NCI-H1694 (cell line): ENCODE measurements at regions not wholly inside any gene's neighbourhood (a gene's known extent, or its start where the extent isn't known, plus 50 kb on each side); places are given as distances from the start of the nearest gene placed in this dataset.
"Not testable (repeated sequence)": the region's sequence is repeated elsewhere in the genome, so short reads cannot be mapped to it uniquely, and the experiment has no call there.

Source experiments
- DNase-seq: peaks from one replicate; lab custom pipeline; 2025; lab: John Stamatoyannopoulos, UW

DNA sequence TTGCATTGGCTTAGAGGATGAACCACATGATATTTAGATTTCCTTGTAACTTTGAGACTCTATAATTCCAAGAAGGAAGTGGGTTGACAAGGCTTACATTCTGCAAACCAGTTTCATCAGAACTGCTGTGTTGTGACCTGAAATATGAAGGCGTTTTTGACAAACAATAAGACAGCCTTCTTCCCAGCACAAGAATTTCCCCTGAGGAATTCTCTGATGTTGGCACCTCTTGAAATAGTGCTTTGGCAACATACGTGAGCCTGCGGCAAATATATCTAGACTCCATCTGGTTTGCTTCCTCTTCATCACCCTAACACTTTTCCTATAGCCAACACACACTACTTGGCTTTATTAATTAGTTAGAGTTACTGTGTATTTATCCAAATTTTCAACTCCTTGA is 585.5 kb upstream of the SOX9 start:
- DNase-seq, result no peak

- no peak for DNase-seq
These were observed 574.4 kb upstream of the SOX9 start for GRCh38 chr17:71546419-71546818.

DNA sequence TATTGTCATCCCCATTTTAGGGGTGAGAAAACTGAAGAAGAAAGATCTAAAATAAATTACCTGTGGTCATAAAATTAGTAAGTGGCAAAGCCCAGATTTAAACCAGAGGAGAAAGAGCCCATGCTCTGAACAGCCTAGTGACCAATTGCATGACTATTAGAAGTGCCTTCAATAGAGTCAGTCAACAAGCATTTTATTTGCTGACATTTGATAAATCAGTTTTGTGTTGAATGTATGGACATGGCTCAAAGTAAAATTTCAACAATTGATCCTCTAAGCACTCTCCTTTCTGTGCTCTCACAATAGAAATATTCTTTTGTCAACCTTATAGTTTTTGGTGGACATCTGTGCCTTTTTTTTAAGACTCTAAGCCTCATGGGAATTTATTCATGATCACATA is 572.9 kb upstream of the SOX9 start:
- no peak for DNase-seq

- no peak for DNase-seq
These were observed 572.2 kb upstream of the SOX9 start for GRCh38 chr17:71548540-71549190.

- DNase-seq, result no peak
These were observed 570.1 kb upstream of the SOX9 start for GRCh38 chr17:71550675-71551074.

DNA sequence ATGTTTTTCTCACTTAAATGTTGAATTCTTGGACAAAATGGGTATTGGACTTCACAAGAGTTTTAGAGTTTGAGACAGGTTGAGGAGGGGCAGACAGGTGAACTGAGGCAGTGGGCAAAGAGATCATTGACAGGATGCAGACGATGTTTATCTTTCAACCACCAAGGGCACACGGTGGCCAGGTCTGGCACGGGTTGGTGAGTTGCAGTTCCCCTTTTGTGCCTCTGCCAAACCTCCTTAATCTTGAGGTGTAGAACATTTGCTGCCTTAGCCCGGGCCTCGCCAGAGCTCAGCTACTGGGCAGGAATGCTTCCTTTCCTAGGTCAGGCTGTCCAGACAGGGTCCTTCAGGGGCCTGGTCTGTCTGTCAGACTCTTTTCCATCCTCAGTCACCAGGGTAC is 567.4 kb upstream of the SOX9 start:
- no peak for DNase-seq

DNA sequence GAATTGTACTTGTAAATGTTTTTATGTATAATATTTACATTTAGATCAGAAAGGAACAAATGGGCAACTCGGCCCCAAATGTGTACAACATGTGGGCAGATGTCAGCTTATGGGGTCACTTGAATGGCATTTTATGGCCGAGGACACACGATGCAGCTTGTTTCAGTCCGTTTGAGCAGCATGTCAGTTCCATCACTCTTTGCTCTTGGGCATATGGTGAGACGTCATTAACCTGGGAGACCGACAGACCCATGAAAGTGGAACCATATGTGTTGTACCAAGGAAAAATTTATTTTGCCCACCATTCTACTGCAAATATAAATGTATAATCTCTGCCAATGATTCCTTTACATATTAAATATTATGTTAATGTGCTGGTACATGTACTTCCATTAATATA is 561.9 kb upstream of the SOX9 start:
- no peak for DNase-seq

DNA sequence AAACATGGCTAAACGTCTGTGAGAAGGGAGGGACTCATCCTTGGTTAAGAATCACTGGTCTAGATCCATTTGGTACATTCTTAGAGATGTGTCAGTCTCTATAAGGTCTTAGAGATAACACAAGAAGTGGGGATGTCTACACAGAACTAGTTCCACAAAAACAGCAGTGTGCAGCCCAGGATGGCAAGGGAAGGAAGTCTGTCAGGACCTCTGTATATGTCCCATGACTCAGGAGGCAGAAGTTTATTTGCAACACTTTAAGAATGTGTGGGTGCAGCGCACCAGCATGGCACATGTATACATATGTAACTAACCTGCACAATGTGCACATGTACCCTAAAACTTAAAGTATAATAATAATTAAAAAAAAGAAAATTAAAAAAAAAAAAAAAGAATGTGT is 548.5 kb upstream of the SOX9 start:
- no peak for DNase-seq

GRCh38 chr17:71578446-71578845 is 542.4 kb upstream of the SOX9 start:
- no peak for DNase-seq

GRCh38 chr17:71580220-71580619 is 540.6 kb upstream of the SOX9 start:
- no peak for DNase-seq

- DNase-seq, result no peak
These were observed 535.3 kb upstream of the SOX9 start for GRCh38 chr17:71585540-71585939.

DNA sequence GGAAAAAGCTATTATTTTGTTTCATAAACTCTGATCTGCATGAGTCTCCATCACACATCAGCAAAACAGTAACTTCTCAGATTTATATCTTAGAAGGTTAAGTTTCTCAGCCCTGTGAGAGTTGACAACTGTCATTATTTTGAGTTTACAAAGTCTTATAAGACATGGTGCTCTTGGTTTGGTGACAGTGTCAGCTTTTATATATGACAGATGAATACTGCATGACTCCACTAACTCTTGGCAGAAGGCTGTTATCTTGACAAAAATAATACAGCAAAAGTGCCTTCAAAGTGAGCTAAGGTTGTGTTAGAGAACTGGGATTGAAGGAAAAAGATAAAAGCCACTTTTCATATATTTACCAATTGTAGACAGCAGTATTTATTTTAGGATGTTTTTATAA is 528.4 kb upstream of the SOX9 start:
- DNase-seq, result no peak

DNA sequence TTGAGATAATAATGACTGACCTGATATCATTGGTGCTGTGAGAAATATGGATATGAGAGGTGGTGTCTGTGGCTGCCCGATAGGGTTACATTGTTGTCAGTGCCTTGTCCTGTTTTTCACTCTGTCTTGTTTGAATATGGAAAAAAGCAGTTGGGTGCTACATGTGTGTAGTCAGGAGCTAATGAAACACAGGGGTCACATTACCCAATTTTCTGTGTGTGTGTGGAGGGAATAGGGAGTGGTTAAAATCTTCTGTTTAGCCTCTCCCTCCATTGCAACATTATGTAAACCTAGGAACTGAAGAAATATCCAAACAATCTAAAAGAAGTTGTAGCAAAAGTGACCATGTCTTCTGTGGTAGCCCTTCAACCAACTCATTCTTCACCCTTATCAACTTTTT is 527.7 kb upstream of the SOX9 start:
- no peak for DNase-seq

- not testable (repeated sequence) for DNase-seq
These were observed 521.2 kb upstream of the SOX9 start for GRCh38 chr17:71599583-71599982.

DNA sequence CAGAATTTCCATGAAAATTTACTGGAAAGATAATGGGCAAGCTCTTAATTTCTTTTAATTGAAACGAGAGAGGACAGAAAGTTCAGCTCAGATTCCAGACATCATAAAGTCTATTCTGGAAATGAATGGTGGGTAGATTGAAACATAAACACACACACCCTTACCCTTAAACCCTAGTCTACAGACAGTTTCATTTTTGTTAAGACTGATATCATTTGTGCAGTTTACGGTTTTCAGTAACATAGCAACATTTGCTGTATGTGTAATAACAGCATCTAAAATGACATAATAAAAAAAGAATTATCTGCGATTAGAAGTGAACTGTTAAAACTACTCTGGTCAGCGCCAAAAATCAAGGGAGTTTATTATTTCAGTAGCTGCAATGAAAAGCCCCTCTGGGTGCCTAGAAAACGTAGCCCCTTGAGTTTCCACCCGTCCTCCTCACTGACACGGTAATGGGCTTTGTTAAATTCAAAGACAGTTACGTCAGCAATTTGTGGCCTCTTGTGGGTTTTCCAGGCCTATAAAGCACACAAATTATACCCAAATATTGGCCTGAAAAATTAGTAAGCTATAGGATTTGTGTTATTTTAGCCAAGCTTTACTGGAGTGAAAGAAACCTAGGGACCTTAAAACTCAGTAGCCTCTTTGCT is 520.6 kb upstream of the SOX9 start:
- DNase-seq, result no peak

DNA sequence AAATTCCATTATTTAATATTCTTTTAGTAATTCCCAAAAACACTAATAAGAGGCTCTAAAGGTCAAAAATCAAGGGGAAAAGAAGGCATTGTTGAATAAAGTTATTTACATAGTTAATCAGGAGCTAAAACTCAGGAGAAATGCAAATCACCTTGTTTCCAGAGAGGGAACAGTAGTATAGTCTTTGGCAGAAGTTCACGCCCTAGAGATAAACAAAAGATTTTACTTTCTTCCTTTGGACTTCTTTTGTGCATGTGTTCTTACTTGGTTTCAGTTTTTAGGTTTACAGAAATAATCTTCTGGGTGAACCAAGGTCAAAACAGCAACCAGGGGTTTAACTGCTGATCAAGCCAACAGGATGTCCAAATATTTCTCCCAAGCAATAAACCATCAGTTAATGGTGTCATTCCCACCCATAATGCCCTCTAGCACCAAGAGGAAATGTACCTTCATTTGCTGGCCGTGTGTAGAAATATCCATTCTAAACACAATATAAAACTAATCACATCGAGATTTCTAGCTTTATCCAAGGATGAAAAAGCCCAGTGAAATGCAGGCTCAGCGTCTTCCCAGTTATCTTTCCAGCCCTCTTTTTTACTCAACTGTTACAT is 518.8 kb upstream of the SOX9 start:
- DNase-seq, result no peak

GRCh38 chr17:71613996-71614395 is 506.8 kb upstream of the SOX9 start:
- no peak for DNase-seq

DNA sequence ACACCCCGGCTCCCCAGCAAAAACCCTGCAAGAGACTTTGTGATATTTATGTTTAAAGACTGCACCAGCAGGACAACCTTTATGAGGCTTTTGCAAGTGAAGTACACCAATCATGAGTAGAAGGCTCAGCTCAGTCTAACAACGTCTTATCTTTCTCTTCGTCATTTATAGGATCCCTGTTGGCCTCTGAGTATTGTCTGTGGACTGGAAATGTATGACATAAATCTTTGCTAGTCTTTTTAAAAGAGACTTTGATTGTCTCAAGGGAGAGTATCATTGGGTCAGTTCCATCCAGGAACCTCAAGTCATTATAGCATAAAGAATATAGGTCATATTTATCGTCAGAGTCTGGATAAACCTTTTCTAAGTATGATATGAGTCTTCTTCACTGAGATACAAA is 505.0 kb upstream of the SOX9 start:
- DNase-seq, result no peak

GRCh38 chr17:71617767-71618166 is 503.1 kb upstream of the SOX9 start:
- DNase-seq, result not testable (repeated sequence)

DNA sequence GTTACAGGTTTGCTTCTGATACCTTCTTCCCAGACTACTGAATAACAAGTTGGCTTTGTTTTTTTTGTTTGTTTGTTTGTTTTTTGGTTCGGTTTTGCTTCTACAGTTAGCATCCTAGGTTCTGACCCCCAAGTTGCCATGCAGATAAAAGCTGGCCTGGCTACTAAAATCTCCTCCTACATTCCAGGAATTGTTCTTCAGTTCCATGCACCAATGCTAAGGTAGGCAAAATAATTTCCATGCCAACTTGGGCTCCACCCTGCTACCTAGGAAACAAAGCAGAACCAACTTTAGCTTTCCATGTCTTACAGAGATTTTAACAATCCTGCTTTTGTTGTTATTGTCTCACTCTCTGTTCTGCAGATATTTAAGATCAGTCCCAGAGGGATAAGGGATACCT is 495.5 kb upstream of the SOX9 start:
- DNase-seq, result no peak

DNA sequence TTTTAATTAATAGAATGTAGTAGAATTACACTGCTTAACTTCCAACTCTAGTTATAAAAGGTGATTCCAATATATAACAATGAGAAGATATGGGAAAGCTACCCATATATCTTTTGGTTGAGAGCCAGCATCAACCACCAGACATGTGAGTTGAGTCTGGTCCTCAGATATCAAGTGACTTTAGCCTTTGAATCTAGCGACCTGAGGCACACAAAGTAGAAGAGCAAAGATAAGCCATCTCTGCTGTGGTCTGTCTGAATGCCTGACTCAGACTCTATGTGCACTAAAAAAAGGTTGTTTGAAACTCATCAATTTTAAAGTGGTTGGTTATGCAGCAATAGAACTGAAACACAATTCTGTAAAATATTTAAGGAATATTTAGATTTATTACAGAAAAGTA is 492.5 kb upstream of the SOX9 start:
- DNase-seq, result no peak

GRCh38 chr17:71631483-71631882 is 489.3 kb upstream of the SOX9 start:
- no peak for DNase-seq

GRCh38 chr17:71632328-71632727 is 488.5 kb upstream of the SOX9 start:
- DNase-seq, result no peak

DNA sequence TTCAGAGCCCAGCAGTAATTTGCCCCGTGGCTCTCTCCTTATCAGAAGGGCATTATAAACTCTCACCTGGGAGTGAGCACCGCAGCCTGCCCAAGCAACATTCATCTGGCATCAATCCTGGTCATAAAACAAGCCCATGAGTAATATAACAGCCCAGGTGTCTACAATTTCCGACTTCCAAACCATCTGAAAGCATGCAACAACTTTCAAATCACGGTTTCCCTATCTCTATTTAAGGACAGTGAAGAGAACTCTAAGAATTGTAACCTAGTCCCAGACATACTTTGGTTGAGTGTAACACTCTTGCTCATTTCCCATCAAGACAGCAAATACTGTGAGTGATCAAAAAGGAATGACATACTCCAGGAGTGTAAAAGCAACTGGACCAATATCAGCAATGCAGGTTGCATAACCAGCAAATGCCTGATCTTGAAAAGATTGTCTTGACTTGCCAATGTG is 487.4 kb upstream of the SOX9 start:
- no peak for DNase-seq
